T-helper 2 cell (primary cell): ENCODE measurements at regions not wholly inside any gene's neighbourhood (a gene's known extent, or its start where the extent isn't known, plus 50 kb on each side); places are given as distances from the start of the nearest gene placed in this dataset.

Experiments used
- DNase-seq, 5 experiments: peaks; one replicate each; pipeline versions ENCODE4 v3.0.0 to v3.0.0-alpha.2; 2012 to 2022

GRCh38 chr7:85564861-85565260 is 378.0 kb upstream of the SEMA3D start:
- no peak for DNase-seq

- DNase-seq, result no peak
Observed at GRCh38 chr7:85561706-85562105, 374.9 kb upstream of the SEMA3D start.

GRCh38 chr7:85554236-85555178 is 367.7 kb upstream of the SEMA3D start:
- DNase-seq, result peak in 1 of 5 experiments; percentile 35

DNA sequence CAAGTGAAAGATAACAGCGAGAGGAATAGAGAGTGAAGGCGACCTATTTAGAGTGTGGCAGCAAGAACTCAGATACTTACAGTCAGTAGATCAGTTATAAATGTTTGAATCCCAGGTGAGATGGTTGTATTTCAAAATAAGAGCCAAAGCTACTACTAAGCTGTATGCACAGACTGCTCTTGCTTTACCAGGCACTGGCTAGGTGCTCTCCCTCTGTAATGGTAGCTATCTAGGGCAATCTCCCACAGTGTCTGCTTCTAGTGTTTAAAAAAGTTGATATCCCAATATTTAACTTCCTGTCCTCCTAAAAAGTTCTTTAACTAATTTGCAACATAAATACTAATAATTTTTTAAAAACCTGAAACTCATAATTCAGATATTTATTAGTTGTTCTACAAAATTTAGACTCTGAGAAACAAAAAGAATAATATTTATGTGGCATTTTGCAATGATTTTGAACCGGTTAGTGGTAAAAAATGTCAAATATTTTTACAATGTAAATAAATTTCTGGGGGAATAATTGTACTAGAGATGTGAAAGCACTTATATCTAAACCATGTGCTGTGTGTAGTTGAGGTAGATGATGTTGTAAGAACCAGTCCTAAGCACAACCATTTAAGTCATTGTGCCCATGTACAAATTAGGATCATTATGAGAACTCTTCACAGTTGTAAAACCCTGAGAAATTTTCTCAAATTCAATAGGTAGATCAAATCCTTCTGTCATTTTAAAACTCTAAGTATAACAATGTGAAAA is 349.3 kb upstream of the SEMA3D start:
- DNase-seq, result no peak

DNA sequence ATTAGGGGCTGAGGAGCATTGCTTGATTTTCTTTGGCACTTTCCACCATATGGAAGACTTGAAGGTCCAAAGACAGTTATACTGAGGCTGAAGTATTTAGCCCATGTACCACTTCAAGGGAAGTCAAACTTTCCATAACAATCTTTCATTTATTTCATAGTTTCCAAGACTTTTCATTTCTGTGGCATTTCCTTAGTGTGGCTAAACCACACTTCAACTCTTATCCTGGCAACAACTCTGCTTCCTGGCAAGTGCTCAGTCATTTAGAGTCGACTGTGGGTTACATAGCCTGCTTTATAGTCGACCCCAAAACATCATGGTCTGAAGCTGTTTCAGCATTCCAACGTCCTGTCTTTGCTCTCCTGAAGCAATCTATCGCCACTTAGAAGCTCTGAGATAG is 343.0 kb upstream of the SEMA3D start:
- DNase-seq, result no peak

DNA sequence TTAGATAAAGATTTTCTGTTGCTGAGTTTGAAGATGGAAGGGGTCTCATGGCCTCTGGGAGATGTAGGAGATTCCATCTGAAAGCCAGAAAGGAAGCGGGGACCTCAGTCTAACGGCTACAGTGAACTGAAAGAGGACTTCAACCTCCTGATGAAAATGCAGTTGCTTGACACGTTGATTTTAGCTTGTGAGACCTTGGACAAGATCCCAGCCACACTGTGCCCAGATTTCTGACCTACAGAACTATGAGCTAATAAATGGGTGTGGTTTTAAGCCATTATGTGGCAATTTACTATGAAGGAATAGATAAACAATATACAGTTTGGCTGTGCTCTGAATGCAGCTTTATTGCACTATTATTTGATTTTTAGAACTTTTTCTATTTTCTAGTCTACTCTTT is 342.3 kb upstream of the SEMA3D start:
- DNase-seq, result no peak

GRCh38 chr7:85528581-85528980 is 341.7 kb upstream of the SEMA3D start:
- DNase-seq, result no peak

DNA sequence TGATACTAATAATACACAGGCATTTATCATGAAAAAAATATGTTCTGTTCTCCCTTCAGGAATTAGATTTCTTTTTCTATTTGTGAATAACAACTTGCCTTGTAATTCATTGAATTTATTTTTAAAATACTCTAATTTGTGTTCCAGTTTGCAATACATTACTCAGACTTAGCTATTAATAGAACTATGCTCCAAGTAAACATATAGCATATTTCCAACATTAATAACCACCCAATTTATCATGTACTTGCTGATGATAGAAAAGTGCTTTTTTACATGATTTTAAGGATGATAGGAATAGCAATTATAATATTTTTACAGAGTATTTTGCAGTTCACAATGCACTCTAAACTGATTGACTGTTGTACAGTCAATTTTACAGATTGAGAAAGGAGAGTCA is 338.8 kb upstream of the SEMA3D start:
- DNase-seq, result no peak

GRCh38 chr7:85522070-85522469 is 335.2 kb upstream of the SEMA3D start:
- no peak for DNase-seq

DNA sequence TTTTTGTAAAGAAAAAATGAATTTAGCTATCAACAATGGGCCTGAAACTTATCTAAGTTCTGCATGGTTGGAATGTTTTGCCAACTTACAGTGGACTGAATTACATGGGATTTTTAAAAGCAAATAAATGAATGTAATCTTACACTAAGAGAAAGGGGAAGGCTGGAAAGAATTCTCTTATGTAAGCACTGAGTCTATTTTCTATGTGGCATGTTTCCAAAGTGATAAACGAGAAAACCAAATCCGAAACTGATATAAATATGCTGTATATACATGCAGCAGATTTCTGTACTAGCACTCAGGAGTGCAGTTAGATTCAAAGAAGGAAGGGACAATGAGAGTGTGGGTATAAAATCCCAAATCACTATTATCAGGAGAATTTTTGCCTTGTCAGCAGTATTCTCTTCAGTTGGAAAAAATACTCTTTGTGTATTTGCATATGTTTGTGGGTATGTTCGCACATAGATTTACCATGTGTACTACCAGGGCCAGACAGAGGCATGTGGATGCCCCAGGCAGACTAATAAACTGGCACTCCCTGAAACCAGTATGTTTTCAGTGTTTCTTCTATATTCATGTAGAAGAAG is 334.3 kb upstream of the SEMA3D start:
- no peak for DNase-seq

DNA sequence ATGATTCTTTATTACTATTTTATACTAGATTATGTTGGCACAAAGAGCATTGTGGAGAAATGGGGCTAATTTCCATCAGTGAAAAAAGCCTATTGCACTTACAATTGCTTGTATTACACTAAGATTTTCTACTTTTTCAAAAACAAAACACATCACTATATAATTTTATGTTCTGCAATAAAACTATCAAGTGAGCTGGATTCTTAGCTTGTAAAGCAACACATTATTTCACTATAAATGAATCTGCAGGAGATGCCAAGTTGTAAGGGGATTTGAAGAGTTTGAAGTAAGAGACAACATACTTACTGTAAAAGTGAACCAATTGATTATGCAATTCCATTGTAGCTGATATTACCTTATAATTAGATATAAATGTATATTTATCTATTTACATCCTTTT is 333.3 kb upstream of the SEMA3D start:
- no peak for DNase-seq

GRCh38 chr7:85516675-85517074 is 329.8 kb upstream of the SEMA3D start:
- DNase-seq, result no peak

DNA sequence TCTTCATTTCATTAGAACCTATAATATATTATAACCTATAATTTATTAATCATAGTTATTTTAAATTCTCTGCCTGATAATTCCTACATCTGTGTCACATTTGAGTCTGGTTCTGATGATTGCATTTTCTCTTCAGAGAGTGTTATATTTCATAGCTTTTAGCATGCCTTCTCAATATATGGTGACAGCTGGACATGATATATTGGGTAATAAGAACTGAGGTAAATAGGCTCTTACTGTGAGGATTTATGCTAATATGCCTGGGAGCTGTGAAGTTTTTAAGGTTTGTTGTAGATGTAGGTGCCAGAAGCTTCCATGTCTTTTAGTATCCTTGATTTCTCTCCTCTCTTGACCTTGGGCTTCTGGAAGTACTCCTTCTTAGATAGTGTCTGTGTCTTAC is 325.9 kb upstream of the SEMA3D start:
- no peak for DNase-seq

- no peak for DNase-seq
Observed at GRCh38 chr7:85510287-85510686, 323.4 kb upstream of the SEMA3D start.

- DNase-seq, result no peak
Observed at GRCh38 chr7:85509476-85509875, 322.6 kb upstream of the SEMA3D start.

DNA sequence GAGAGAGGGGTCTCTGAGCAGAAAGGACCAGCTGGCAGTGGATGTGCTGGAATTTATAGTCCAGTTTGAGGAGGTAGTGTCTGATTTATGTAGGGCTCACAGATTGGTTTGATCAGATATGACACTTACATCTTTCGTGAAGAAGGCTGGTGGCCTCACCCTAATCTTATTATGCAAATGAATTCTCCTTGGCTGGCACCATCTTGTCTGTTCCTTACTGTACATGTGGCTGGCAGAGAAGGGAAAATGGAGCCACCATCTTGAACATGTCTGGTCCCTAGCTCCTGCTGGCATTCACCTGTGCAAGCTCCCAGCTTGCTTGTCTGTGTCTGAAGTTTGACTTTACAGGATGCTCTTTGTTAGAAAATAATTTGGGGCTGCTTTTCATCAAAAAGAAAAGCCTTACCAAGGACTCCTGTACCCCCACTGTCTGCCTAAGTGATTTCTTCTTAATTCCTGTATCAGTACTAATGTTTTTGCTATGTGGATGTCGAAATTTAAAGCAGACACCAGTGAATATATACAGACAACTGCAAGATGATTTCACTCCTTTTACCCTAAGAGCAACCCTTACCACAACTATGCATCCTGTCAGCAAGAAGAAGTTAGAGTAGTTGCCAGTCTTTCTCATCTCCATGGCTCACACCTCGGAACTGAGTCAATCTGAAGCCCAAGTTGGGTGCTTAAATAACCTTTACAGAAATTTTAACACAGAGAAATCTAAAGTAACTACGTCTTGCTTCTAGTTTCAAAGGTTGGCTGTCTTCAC is 322.0 kb upstream of the SEMA3D start:
- DNase-seq, result no peak

DNA sequence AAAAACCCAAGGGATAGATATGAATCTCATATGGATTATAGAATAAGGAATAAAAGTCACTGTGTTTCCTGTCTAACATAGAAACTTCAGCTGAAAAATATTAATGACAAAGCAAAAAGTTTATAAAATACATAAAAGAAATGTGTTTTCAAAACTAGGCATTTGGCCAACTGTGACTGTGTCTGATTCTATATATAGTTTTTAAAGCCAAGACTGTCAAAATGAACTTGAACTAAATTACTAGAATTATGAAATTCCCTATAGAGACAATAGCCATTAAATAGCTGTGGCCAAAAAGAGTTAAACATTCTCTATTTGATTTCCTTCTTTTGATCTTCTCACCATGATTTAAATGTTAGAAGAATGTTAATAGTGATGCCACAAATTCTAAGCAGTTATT is 311.2 kb upstream of the SEMA3D start:
- no peak for DNase-seq

GRCh38 chr7:85489498-85489897 is 302.6 kb upstream of the SEMA3D start:
- DNase-seq, result no peak

- no peak for DNase-seq
Observed at GRCh38 chr7:85488406-85488805, 301.6 kb upstream of the SEMA3D start.

DNA sequence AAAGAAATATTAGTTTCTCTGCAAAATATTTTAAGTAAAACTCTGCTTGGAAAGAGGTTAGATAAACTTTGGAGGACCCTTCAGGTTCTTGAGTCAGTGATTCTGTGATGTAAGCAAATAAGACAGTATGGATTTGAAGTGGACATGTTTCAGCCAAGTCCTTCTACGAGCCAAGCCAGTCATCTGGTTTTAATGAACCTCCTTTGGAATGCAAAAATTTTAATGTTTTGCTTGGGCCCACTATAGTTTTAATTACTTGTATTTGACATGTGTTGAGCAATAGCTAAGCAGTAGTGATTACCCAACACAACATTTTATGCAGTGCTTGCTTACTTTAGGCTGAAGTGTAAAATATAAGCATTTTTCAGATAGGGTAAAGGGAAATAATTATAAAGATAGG is 296.3 kb upstream of the SEMA3D start:
- no peak for DNase-seq

GRCh38 chr7:85480666-85481065 is 293.8 kb upstream of the SEMA3D start:
- no peak for DNase-seq

DNA sequence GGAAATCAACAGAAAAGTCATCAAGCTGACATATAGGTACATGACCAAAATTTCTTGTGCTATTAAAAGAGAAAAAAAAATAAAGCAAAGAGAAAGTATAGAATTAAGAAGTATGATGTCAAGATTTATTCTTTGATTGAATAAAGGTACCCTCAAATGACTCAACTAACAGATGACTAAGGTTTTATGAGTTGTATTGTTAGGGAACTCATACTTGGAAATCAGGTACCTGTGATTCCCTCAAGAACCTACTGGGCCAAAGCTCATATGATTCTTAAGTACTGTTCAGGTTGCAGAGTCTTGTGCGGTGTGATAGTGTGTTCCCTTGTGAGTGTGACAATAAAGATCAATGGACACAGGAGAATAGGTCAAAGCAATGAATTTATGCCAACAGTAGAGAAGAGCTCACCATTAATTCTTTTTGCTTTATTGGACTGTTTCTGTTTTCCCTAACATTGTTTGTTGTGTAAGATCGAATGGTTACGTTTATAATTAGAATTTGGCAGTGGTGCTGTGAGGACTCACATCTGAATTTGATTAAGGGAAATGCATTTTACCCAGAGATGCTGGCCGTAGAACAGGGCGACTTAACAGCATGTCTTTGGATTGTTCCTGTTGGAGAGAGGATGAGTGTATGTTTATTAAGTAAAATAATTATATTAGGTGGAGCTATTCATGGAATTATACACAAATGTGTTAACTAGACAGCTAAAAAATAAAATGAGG is 293.2 kb upstream of the SEMA3D start:
- DNase-seq, result no peak
